Liver (tissue), 8 donors: ENCODE measurements at regions not wholly inside any gene's neighbourhood (a gene's known extent, or its start where the extent isn't known, plus 50 kb on each side); places are given as distances from the start of the nearest gene placed in this dataset.

ENCODE experiments used
- DNase-seq: peaks from one replicate; pipeline ENCODE4 v3.0.0-alpha.2; 2017; ENCODE audit warnings: low spot score
- H3K27ac ChIP-seq, 2 donors: one replicate each; pipeline ENCODE4 v1.7.0; 2013; ENCODE audit warnings: inconsistent platforms in 2 of 2, low read length in 2 of 2, control low read depth in 1 of 2, low read depth in 1 of 2, mild to moderate bottlenecking in 1 of 2
- H3K27me3 ChIP-seq, 4 donors: one replicate each; pipeline versions ENCODE4 v1.6.1 to v1.7.0; 2013; ENCODE audit warnings: low read length in 3 of 4, inconsistent platforms in 1 of 4, mild to moderate bottlenecking in 1 of 4, moderate library complexity in 1 of 4; ENCODE audit not compliant: control insufficient read depth in 4 of 4, insufficient read depth in 4 of 4
- H3K36me3 ChIP-seq, 4 donors: one replicate each; pipeline versions ENCODE4 v1.6.1 to v1.7.0; 2013; ENCODE audit warnings: low read length in 3 of 4, mild to moderate bottlenecking in 3 of 4, low read depth in 1 of 4, moderate library complexity in 1 of 4; ENCODE audit not compliant: control insufficient read depth in 4 of 4, insufficient read depth in 3 of 4
- H3K4me1 ChIP-seq, 4 donors: one replicate each; pipeline versions ENCODE4 v1.6.1 to v1.7.0; 2013; ENCODE audit warnings: low read length in 3 of 4, mild to moderate bottlenecking in 3 of 4, moderate library complexity in 1 of 4; ENCODE audit not compliant: control insufficient read depth in 4 of 4, insufficient read depth in 4 of 4
- H3K4me3 ChIP-seq, 3 donors: one replicate each; pipeline versions ENCODE4 v1.6.1 to v1.7.0; 2013; ENCODE audit warnings: low read length in 3 of 3, control low read depth in 1 of 3, low read depth in 1 of 3, mild to moderate bottlenecking in 1 of 3
- H3K9ac ChIP-seq, 2 donors: one replicate each; pipeline ENCODE4 v1.7.0; 2013; ENCODE audit warnings: low read length in 2 of 2, mild to moderate bottlenecking in 2 of 2, moderate library complexity in 2 of 2, control low read depth in 1 of 2, low read depth in 1 of 2
- H3K9me3 ChIP-seq, 4 donors: one replicate each; pipeline versions ENCODE4 v1.6.1 to v1.7.0; 2013; ENCODE audit warnings: low read length in 3 of 4; ENCODE audit not compliant: control insufficient read depth in 4 of 4
- ATF3 ChIP-seq: IDR thresholded peaks from 2 replicates; pipeline ENCODE4 v1.6.1; 2016; ENCODE audit warnings: antibody characterized with exemption
- CTCF ChIP-seq: fragments of 150-350 bp; IDR thresholded peaks from 2 replicates; pipeline ENCODE4 v1.5.1; 2017; ENCODE audit warnings: improper control_type of control experiment, low read depth, low read length; ENCODE audit not compliant: missing input control
- EGR1 ChIP-seq, 2 donors: IDR thresholded peaks; 2 replicates each; pipeline ENCODE4 v1.6.1; 2016 to 2018; ENCODE audit warnings: antibody characterized with exemption in 2 of 2, low read depth in 2 of 2
- FOXA1 ChIP-seq: IDR thresholded peaks from 2 replicates; pipeline ENCODE4 v1.6.1; 2016; ENCODE audit warnings: antibody characterized with exemption
- FOXA2 ChIP-seq: IDR thresholded peaks from 2 replicates; pipeline ENCODE4 v1.6.1; 2016; ENCODE audit warnings: antibody characterized with exemption
- GABPA ChIP-seq, 2 donors: IDR thresholded peaks in 1 of 2; conservative IDR thresholded peaks in 1 of 2; 2 replicates each; pipeline ENCODE4 v1.6.1; 2016; ENCODE audit warnings: antibody characterized with exemption in 2 of 2, mild to moderate bottlenecking in 1 of 2, moderate library complexity in 1 of 2
- HNF4A ChIP-seq, 2 donors: conservative IDR thresholded peaks; 2 replicates each; pipeline ENCODE4 v1.6.1; 2016; ENCODE audit warnings: antibody characterized with exemption in 2 of 2, mild to moderate bottlenecking in 2 of 2
- HNF4G ChIP-seq: IDR thresholded peaks from 2 replicates; pipeline ENCODE4 v1.6.1; 2016; ENCODE audit warnings: antibody characterized with exemption
- JUND ChIP-seq, 2 donors: IDR thresholded peaks; 2 replicates each; pipeline ENCODE4 v1.6.1; 2016; ENCODE audit warnings: antibody characterized with exemption in 2 of 2
- NR2F2 ChIP-seq: IDR thresholded peaks from 2 replicates; pipeline ENCODE4 v1.6.1; 2016; ENCODE audit warnings: antibody characterized with exemption
- RXRA ChIP-seq, 2 donors: IDR thresholded peaks; 2 replicates each; pipeline ENCODE4 v1.6.1; 2017 to 2018; ENCODE audit warnings: antibody characterized with exemption in 2 of 2, mild to moderate bottlenecking in 1 of 2
- SP1 ChIP-seq: IDR thresholded peaks from 2 replicates; pipeline ENCODE4 v1.6.1; 2018; ENCODE audit warnings: antibody characterized with exemption, mild to moderate bottlenecking
- YY1 ChIP-seq: IDR thresholded peaks from 2 replicates; pipeline ENCODE4 v1.6.1; 2016; ENCODE audit warnings: antibody characterized with exemption, mild to moderate bottlenecking
- ZBTB33 ChIP-seq: IDR thresholded peaks from 2 replicates; pipeline ENCODE4 v1.6.1; 2016; ENCODE audit warnings: antibody characterized with exemption
- WGBS: extraction: QIAGEN DNeasy Blood & Tissue Kit; methylation state at CpG from one replicate; pipeline ENCODE4 v1.1.7; 2013; 5-methylcytosine and 5-hydroxymethylcytosine counted together
- TF ChIP-seq, protein P1 (sequence below): IDR thresholded peaks from 2 replicates; pipeline ENCODE4 v1.6.1; 2016; ENCODE audit warnings: antibody characterized with exemption
- TF ChIP-seq, protein P2 (sequence below): IDR thresholded peaks from 2 replicates; pipeline ENCODE4 v1.6.1; 2016; ENCODE audit warnings: antibody characterized with exemption, mild to moderate bottlenecking
- donor health status: healthy.
- donor health status: healthy.
- donor health status: healthy.
- donor health status: healthy.
- donor health status: healthy.

DNA sequence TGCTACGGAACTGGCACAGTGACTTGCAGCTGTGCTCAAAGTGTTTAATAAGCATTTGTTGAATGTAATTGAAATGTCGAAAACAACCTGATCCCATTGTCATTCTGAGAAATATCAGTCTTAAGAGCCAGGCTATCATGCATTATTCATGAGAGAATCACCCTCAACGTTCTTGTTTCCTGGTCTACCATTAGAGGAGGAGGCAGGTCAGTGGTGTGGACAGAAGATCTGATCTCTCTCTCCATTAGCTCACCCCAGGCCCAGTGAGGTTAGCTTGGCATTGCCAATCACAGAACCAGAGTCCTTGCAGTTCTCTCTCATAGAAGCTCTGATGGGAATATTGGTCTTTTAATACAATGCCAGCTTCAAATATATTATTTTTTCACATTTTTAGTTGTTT lies 121.1 kb upstream of the SPON1 start (continued):
- no peak for TF ChIP-seq HNF4G
- TF ChIP-seq JUND (IDR thresholded peaks at IDR 0.05), result no peak
- no peak for TF ChIP-seq ZBTB33
- TF ChIP-seq NR2F2, result no peak
- no peak for TF ChIP-seq HNF4A (conservative IDR thresholded peaks at IDR 0.05)
- TF ChIP-seq FOXA1, result no peak
- no peak for TF ChIP-seq EGR1 (IDR thresholded peaks at IDR 0.05; ENCODE audit: low read depth in 2 of 2)

DNA sequence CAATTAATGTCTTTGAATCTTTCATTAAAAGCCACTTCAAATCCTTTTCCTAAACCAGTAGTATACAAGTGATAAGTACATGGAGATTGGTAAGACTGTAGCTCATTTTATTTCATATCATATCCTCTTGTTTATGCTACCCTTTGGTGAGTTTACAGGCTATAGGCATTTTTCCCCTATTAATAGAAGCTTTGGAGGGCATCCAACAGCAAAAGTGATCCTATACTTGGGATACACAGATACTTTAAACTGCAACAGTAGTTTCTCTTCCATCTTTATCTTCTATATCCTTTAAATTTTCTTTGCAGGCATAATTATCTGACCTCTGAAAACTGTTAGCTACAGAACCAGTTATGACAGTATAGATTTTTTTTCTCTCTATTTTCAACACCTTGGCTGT lies 114.5 kb upstream of the SPON1 start:
- Histone ChIP-seq H3K36me3 (no peaks in the 10 kb centered on the region), H3K27ac (no peak overlapping the region), H3K4me1 (no peaks in the 10 kb centered on the region), H3K4me3 (no peak overlapping the region), H3K9me3 (no peaks in the 10 kb centered on the region), H3K27me3 (no peaks in the 10 kb centered on the region), H3K9ac (no peak overlapping the region)
- no peak for DNase-seq
- TF ChIP-seq JUND (IDR thresholded peaks at IDR 0.05) (no peak), NR2F2 (no peak), HNF4G (no peak), HNF4A (conservative IDR thresholded peaks at IDR 0.05) (no peak), CTCF (no peak), ATF3 (no peak)

- no peak for DNase-seq
- WGBS, result 59% methylated on average over 5 of the region's 5 CpGs
- Histone ChIP-seq H3K9me3 (peaks cover 0 to 4% (median 0%) of the 10 kb centered on the region in 4 donors), H3K36me3 (no peaks in the 10 kb centered on the region), H3K27me3 (no peaks in the 10 kb centered on the region), H3K27ac (no peak overlapping the region), H3K4me3 (no peak overlapping the region), H3K4me1 (no peaks in the 10 kb centered on the region), H3K9ac (no peak overlapping the region)
- TF ChIP-seq, protein P1, sequence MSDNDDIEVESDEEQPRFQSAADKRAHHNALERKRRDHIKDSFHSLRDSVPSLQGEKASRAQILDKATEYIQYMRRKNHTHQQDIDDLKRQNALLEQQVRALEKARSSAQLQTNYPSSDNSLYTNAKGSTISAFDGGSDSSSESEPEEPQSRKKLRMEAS, result no peak
- TF ChIP-seq ZBTB33 (no peak), SP1 (no peak), CTCF (no peak), FOXA2 (no peak), RXRA (IDR thresholded peaks at IDR 0.05) (no peak), GABPA (IDR thresholded peaks at IDR 0.05 in 1 of 2, conservative IDR thresholded peaks at IDR 0.05 in 1 of 2) (no peak), FOXA1 (no peak), ATF3 (no peak), HNF4G (no peak), NR2F2 (no peak), YY1 (no peak)
- TF ChIP-seq, protein P2, sequence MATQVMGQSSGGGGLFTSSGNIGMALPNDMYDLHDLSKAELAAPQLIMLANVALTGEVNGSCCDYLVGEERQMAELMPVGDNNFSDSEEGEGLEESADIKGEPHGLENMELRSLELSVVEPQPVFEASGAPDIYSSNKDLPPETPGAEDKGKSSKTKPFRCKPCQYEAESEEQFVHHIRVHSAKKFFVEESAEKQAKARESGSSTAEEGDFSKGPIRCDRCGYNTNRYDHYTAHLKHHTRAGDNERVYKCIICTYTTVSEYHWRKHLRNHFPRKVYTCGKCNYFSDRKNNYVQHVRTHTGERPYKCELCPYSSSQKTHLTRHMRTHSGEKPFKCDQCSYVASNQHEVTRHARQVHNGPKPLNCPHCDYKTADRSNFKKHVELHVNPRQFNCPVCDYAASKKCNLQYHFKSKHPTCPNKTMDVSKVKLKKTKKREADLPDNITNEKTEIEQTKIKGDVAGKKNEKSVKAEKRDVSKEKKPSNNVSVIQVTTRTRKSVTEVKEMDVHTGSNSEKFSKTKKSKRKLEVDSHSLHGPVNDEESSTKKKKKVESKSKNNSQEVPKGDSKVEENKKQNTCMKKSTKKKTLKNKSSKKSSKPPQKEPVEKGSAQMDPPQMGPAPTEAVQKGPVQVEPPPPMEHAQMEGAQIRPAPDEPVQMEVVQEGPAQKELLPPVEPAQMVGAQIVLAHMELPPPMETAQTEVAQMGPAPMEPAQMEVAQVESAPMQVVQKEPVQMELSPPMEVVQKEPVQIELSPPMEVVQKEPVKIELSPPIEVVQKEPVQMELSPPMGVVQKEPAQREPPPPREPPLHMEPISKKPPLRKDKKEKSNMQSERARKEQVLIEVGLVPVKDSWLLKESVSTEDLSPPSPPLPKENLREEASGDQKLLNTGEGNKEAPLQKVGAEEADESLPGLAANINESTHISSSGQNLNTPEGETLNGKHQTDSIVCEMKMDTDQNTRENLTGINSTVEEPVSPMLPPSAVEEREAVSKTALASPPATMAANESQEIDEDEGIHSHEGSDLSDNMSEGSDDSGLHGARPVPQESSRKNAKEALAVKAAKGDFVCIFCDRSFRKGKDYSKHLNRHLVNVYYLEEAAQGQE, result no peak
These were observed 112.1 kb upstream of the SPON1 start for GRCh38 chr11:13850231-13851005.
